ENCODE measurements at regions not wholly inside any gene's neighbourhood (a gene's known extent, or its start where the extent isn't known, plus 50 kb on each side); places are given as distances from the start of the nearest gene placed in this dataset.
A peak's percentile ranks its signal among the peaks of the same experiment; 100 is the strongest.

- DNase-seq (ENCODE audit: low spot score) = no peak
These were observed 114.5 kb upstream of the C1orf21 start for GRCh38 chr1:184272175-184272866.

GRCh38 chr1:184276416-184276815 lies 110.4 kb upstream of the C1orf21 start:
- DNase-seq (ENCODE audit: low spot score) = no peak

DNA sequence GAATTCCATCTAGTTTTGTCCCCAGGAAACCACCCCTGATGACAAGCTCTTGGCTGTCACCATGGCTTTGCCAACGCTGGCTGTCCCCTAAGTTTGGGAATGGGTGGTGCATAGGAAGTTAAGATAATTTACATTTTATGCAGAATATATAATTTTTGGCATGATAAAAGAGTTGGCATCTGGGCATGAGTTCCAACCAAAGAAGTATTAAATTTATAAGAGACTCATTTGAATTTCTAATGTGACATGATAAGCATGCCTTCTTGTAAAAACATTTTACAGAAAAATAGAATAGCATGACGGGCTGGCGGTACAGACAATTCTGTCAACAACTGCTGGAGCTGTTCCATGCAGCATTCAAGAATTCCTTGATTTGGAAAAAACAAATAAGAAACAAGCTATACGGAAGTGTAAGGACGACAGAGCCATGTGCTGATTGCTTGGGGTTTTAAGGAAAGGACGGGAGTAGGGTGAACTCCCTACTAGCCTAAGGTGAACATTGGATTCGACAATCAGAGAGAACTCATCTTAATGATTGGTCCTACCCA lies 106.8 kb upstream of the C1orf21 start:
- no peak for DNase-seq (ENCODE audit: low spot score)

GRCh38 chr1:184283999-184284398 lies 102.8 kb upstream of the C1orf21 start:
- no peak for DNase-seq (ENCODE audit: low spot score)

GRCh38 chr1:184284900-184285299 lies 101.9 kb upstream of the C1orf21 start:
- no peak for DNase-seq (ENCODE audit: low spot score)

DNA sequence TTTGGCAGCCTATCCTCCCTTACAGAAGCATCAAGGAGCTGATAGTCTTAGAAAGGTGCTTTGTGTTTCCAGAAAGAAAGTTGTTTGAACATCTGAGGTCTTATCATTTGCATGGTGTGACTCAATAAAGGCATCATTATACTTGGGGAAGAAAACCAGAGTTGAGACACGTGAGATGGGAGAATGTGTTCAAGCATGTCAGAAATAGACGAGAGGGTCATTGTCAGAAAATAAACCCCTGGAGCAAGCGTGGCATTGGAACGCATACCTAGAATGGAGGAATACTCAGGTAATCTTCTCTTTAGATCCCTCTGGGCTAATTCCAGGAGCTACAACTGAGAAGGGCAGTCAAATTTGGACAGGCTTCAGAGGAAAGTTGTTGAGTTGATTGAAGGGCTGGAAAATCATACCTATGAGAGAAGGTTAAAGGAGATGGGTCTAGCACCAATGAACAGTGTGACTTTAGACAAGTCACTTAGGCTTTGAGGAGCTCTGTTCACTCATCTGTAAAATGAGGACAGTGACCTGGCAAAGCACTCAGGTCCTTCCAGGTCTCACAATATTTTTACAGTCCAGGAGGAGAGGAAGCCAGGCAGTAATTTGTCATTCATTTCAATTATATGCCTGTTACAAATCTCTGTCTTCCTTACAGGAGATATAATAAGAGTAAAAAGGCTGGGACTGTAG lies 101.3 kb upstream of the C1orf21 start:
- no peak for DNase-seq (ENCODE audit: low spot score)

GRCh38 chr1:184287001-184287400 lies 99.8 kb upstream of the C1orf21 start:
- DNase-seq (ENCODE audit: low spot score) = no peak

DNA sequence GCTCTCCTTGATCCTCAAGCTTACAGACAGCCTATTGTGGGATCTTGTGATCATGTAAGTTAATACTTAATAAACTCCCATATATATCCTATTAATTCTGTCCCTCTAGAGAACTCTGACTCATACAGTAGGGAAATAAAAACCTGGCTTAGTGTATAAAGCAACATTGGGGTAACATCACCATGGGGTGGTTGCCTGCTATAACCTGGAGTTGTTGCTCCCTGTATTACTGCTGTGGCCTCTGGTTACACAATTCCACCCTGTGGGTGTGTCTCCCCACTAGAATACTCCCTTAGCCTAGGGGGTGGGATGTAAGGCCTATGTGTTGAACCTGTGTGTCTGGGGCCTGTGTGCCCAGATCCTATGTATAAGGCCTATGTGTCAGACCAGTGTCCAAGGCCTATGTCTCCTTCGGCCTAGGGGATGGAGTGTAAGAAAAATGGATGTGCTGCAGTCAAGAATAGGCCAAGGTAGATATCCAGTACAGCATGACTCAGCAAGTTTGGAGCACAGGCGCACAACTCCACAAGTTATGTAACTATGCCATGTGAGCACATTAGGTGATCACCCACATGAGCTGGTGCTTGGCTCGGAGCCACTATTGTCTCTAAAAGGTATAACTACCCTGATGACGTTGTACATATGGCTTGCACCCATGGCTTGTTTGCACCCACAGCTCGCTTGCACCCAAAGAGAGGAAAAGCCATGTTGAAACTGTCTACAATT lies 96.8 kb upstream of the C1orf21 start:
- no peak for DNase-seq (ENCODE audit: low spot score)

DNA sequence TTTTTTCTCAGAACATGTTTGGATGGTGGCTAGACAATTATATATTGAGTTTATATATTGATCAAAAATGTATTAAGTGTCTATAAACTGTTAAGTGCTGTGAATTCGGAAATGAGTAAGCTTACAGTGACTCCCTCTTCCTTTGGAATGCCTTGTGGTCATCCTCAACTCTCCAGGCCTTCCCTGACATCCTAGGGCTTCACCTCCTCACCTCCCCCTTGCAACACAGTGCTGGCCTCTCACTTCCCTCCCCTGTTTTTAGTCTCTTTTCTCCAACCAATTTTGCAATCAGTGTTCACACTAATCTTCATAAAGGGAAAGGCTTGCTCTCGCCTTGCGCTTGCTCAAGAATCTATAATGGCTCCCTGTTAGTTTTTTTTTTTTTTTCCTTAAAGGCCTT lies 95.1 kb upstream of the C1orf21 start:
- DNase-seq (ENCODE audit: low spot score) = no peak

GRCh38 chr1:184292101-184292500 lies 94.7 kb upstream of the C1orf21 start:
- DNase-seq (ENCODE audit: low spot score) = no peak

DNA sequence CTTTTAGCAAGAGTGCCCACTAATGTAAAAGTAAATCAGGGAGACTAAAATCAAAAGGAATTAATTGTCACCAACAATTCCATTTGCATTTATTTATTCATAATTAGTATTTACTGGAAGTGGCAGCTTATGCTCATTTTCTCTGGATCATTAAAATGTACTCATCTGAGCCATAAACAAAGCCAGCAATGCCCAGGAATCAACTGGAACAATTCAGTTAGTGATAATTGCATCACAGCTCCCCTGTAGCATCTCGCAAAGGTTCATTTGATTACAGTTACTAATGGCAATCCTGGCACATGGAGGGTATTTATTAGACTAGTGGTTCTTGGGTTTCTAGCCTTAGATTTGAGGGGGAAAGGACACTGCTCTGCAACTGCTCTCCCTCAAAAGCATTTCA lies 92.7 kb upstream of the C1orf21 start:
- DNase-seq (ENCODE audit: low spot score) = no peak

- DNase-seq (ENCODE audit: low spot score) = no peak
These were observed 90.2 kb upstream of the C1orf21 start for GRCh38 chr1:184296466-184297243.

DNA sequence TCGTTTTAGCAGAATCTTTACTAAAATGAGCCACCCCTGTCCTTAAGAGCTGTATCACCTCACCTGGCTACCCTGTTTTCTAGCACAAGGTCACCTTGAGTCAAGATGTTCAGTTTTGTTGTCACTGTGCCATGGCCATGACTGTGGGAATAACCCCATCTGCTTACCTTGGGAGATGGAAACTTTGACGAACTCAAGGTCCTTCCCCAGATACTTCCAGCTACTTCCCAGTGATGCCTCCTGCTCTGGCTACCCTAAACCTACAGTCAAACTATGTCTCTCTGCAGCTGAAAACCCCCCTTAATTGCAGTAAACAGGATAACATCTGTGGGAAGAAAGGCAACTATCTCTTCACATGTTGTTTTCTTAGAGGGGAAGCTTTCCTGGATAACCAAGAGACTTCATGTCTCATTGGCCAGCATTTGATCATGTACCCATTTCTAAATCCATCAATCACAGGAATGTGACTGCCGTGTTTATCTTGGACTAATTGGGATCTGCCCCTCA lies 89.5 kb upstream of the C1orf21 start:
- DNase-seq (ENCODE audit: low spot score) = no peak

- DNase-seq (ENCODE audit: low spot score) = peak; percentile 17
These were observed 88.1 kb upstream of the C1orf21 start for GRCh38 chr1:184298440-184299405.

GRCh38 chr1:184299406-184299790 lies 87.4 kb upstream of the C1orf21 start:
- no peak for DNase-seq (ENCODE audit: low spot score)

GRCh38 chr1:184299796-184300195 lies 87.0 kb upstream of the C1orf21 start:
- DNase-seq (ENCODE audit: low spot score) = no peak

DNA sequence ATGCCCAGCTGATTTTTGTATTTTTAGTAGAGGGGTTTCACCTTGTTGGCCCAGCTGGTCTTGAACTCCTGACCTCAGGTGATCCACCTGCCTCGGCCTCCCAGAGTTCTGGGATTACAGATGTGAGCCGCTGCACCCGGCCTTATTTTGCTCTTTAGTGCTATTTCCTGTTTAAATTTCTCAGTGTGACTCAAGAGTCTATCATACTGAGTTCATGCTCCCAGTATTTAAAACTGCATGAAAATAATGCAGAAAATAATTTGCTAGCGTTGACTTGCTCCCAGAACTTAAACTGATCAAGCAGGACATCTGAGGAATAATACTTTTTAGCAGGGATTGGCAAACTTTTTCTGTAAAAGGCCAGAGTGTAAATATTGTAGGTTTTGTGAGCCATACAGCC lies 86.4 kb upstream of the C1orf21 start:
- DNase-seq (ENCODE audit: low spot score) = no peak

DNA sequence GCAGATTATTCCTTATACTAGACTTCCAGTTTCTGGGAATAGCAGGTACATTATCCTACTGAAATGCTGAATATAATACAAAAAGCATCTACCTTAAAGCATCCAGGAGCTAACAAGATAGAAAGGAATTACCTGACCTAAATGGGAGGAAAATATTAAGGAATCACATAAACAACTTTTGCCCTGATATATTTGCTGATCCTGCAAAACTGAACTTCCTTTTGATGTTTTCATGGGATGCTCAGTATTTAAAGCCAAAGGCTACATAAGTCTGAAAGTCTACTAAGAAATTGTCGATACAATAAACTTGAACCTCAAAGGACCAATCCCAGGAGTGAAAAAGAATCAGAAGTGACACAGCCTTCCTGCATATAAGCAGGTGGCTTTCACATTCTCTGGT lies 85.6 kb upstream of the C1orf21 start:
- no peak for DNase-seq (ENCODE audit: low spot score)

DNA sequence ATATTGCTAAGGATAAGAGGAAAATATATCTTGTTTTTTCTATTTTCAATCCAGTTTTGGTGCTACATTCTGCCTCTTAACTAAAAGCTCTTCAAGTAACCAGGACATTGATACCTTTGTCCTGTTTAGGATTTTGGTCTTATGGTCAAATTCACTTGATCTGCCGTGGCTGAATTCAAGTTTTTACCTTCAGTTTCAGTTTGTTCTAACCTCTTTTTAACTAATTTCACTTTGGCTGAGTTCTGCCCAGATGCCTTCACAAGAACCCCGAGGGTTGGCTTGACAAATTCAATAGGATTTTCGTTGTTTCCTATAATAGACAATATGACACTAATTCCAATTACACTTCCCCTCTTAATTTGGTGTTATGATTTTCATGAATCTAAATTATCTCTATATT lies 84.5 kb upstream of the C1orf21 start:
- DNase-seq (ENCODE audit: low spot score) = no peak

DNA sequence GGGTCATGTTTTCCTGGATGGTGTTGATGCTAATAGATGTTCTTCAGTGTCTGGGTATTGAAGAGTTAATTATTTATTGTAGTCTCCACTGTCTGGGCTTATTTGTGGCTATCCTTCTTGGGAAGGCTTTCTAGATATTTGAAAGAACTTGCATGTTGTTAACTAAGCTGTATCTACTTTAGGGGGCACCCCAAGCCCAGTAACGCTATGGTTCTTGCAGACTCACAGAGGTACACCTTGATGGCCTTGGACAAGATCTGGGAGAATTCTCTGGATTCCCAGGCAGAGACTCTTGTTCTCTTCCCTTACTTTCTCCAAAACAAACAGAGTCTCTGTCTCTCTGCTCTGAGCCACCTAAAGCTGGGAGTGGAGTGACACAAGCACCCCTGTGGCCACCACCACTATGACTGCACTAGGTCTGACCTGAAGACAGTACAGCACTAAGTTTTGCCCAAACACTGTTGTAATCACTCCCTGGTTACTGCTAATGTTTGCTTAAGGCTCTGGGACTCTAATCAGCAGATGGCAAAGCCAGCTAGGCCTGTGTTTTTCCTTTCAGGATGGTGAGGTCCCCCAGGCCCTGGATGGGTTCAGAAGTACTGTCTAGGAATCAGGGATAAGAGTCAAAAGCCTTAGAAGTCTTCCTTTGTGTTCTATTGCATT lies 76.5 kb upstream of the C1orf21 start:
- no peak for DNase-seq (ENCODE audit: low spot score)

Measured in SK-N-DZ (cell line).